Smooth muscle cell (in vitro differentiated cells): ENCODE measurements at regions not wholly inside any gene's neighbourhood (a gene's known extent, or its start where the extent isn't known, plus 50 kb on each side); places are given as distances from the start of the nearest gene placed in this dataset.

Experiments used
- DNase-seq: peaks from one replicate; lab custom pipeline; 2025; ENCODE audit not compliant: unreplicated experiment; lab: John Stamatoyannopoulos, UW
- H2AFZ ChIP-seq: fragments of 200-600 bp; sonication (generic); 2 replicates; pipeline ENCODE4 v1.6.0; 2016; ENCODE audit warnings: antibody characterized with exemption, low read depth, mild to moderate bottlenecking
- H3F3A ChIP-seq: fragments of 200-600 bp; sonication (generic); 2 replicates; pipeline ENCODE4 v1.6.0; 2017; ENCODE audit warnings: antibody characterized with exemption, low read depth
- H3K27ac ChIP-seq: fragments of 200-600 bp; sonication (generic); 2 replicates; pipeline ENCODE4 v1.5.1; 2016; ENCODE audit warnings: low read depth, mild to moderate bottlenecking
- H3K27me3 ChIP-seq: fragments of 200-600 bp; sonication (generic); 2 replicates; pipeline ENCODE4 v1.6.1; 2016; ENCODE audit warnings: low read depth, mild to moderate bottlenecking
- H3K36me3 ChIP-seq: fragments of 200-600 bp; sonication (generic); 2 replicates; pipeline ENCODE4 v1.5.1; 2016; ENCODE audit warnings: low read depth
- H3K4me1 ChIP-seq: fragments of 200-600 bp; sonication (generic); 2 replicates; pipeline ENCODE4 v1.5.1; 2016; ENCODE audit warnings: low read depth
- H3K4me2 ChIP-seq: fragments of 200-600 bp; sonication (generic); 2 replicates; pipeline ENCODE4 v1.6.0; 2016; ENCODE audit warnings: mild to moderate bottlenecking
- H3K4me3 ChIP-seq: fragments of 200-600 bp; sonication (generic); 2 replicates; pipeline ENCODE4 v1.5.1; 2016; ENCODE audit warnings: mild to moderate bottlenecking
- H3K79me2 ChIP-seq: fragments of 200-600 bp; sonication (generic); 2 replicates; pipeline ENCODE4 v1.6.0; 2016; ENCODE audit warnings: low read depth, mild to moderate bottlenecking
- H3K9ac ChIP-seq: fragments of 200-600 bp; sonication (generic); 2 replicates; pipeline ENCODE4 v1.6.0; 2016; ENCODE audit warnings: low read depth
- H3K9me3 ChIP-seq: fragments of 200-600 bp; sonication (generic); replicated peaks from 2 replicates; pipeline ENCODE4 v1.5.1; 2016; ENCODE audit warnings: low read depth
- H4K20me1 ChIP-seq: fragments of 200-600 bp; sonication (generic); 2 replicates; pipeline ENCODE4 v1.6.0; 2016; ENCODE audit warnings: low read depth
- CTCF ChIP-seq: fragments of 200-600 bp; sonication (generic); IDR thresholded peaks from 2 replicates; pipeline ENCODE4 v1.5.1; 2017; ENCODE audit warnings: borderline replicate concordance, mild to moderate bottlenecking, antibody characterized with exemption; ENCODE audit not compliant: insufficient read depth, poor library complexity, severe bottlenecking
- WGBS: methylation state at CpG from one replicate; pipeline ENCODE4 v1.1.7; 2016; ENCODE audit warnings: low lambda C conversion rate; 5-methylcytosine and 5-hydroxymethylcytosine counted together

GRCh38 chr6:95091823-95092436, 485.4 kb upstream of the MANEA start:
- Histone ChIP-seq H3K36me3 (no peaks in the 10 kb centered on the region), H3K9me3 (no peaks in the 10 kb centered on the region), H3K9ac (no peak overlapping the region), H3K79me2 (no peaks in the 10 kb centered on the region), H3K27ac (no peak overlapping the region), H4K20me1 (no peaks in the 10 kb centered on the region), H2AFZ (no peak overlapping the region), H3K4me3 (no peak overlapping the region), H3K27me3 (no peaks in the 10 kb centered on the region), H3K4me2 (no peak overlapping the region), H3F3A (no peaks in the 10 kb centered on the region), H3K4me1 (no peaks in the 10 kb centered on the region)
- no peak for DNase-seq
- WGBS: 73% methylated on average over 5 of the region's 5 CpGs
- TF ChIP-seq CTCF: peak; percentile 71

GRCh38 chr6:95093154-95093553, 484.2 kb upstream of the MANEA start:
- Histone ChIP-seq H3K27ac (no peak overlapping the region), H3K9ac (no peak overlapping the region), H3K4me1 (no peaks in the 10 kb centered on the region), H3K36me3 (no peaks in the 10 kb centered on the region), H3F3A (no peaks in the 10 kb centered on the region), H3K27me3 (no peaks in the 10 kb centered on the region), H3K79me2 (no peaks in the 10 kb centered on the region), H2AFZ (peak overlapping the region; percentile 29), H4K20me1 (no peaks in the 10 kb centered on the region), H3K4me2 (no peak overlapping the region), H3K9me3 (no peaks in the 10 kb centered on the region), H3K4me3 (no peak overlapping the region)
- DNase-seq: no peak
- TF ChIP-seq CTCF: no peak
- 85% methylated on average over 4 of the region's 4 CpGs for WGBS

GRCh38 chr6:95094751-95095663, 482.3 kb upstream of the MANEA start:
- DNase-seq: no peak

More at GRCh38 chr6:95094751-95095663, 482.3 kb upstream of the MANEA start:
- Histone ChIP-seq H3K4me1 (no peaks in the 10 kb centered on the region), H3K27me3 (no peaks in the 10 kb centered on the region), H3K9ac (peak overlapping the region; percentile 33), H3K36me3 (no peaks in the 10 kb centered on the region), H3K79me2 (no peaks in the 10 kb centered on the region), H3K27ac (peak overlapping the region; percentile 33), H2AFZ (peak overlapping the region; percentile 57), H4K20me1 (no peaks in the 10 kb centered on the region), H3K4me3 (peak overlapping the region; percentile 16), H3K9me3 (no peaks in the 10 kb centered on the region), H3F3A (no peaks in the 10 kb centered on the region), H3K4me2 (peak overlapping the region; percentile 74)
- TF ChIP-seq CTCF: no peak
- WGBS: 66% methylated on average over 6 of the region's 6 CpGs
